HCT116 (cell line): ENCODE measurements at regions not wholly inside any gene's neighbourhood (a gene's known extent, or its start where the extent isn't known, plus 50 kb on each side); places are given as distances from the start of the nearest gene placed in this dataset.

Source experiments
- ATF3 ChIP-seq: IDR thresholded peaks from 2 replicates; pipeline ENCODE4 v1.6.1; 2012
- CEBPB ChIP-seq: IDR thresholded peaks from 2 replicates; pipeline ENCODE4 v1.6.1; 2012; ENCODE audit warnings: low read depth
- CTCF ChIP-seq, 3 experiments: fragments of 200-600 bp in 1 of 3; sonication (generic) in 1 of 3; IDR thresholded peaks in 2 of 3; conservative IDR thresholded peaks in 1 of 3; 2 replicates each; pipeline ENCODE4 v1.5.1; 2012 to 2017; ENCODE audit warnings: low read depth in 2 of 3, low read length in 2 of 3, antibody characterized with exemption in 1 of 3, borderline replicate concordance in 1 of 3, control low read depth in 1 of 3, mild to moderate bottlenecking in 1 of 3, mixed read lengths in 1 of 3, mixed run types in 1 of 3, moderate library complexity in 1 of 3; ENCODE audit not compliant: insufficient read depth in 1 of 3
- EZH2 ChIP-seq: fragments of 200-600 bp; sonication (generic); IDR thresholded peaks from 2 replicates; pipeline ENCODE4 v1.6.1; 2017; ENCODE audit warnings: antibody characterized with exemption, mixed run types
- MAX ChIP-seq: IDR thresholded peaks from 2 replicates; pipeline ENCODE4 v1.6.1; 2012
- RAD21 ChIP-seq: IDR thresholded peaks from 2 replicates; pipeline ENCODE4 v1.6.1; 2012; ENCODE audit warnings: low read depth, mild to moderate bottlenecking

GRCh38 chr4:43223820-43224219 lies 331.3 kb downstream of the GRXCR1 start:
- TF ChIP-seq RAD21 (no peak), CEBPB (no peak), CTCF (IDR thresholded peaks at IDR 0.05 in 2 of 3, conservative IDR thresholded peaks at IDR 0.05 in 1 of 3; ENCODE audit: borderline replicate concordance in 1 of 3, insufficient read depth in 1 of 3, low read depth in 2 of 3, low read length in 2 of 3) (no peak), EZH2 (no peak), MAX (no peak), ATF3 (no peak)
